SIG-M5 treated with dmso at 0.1 percent for 504 hours (cell line): ENCODE measurements at regions not wholly inside any gene's neighbourhood (a gene's known extent, or its start where the extent isn't known, plus 50 kb on each side); places are given as distances from the start of the nearest gene placed in this dataset.
"Not testable (repeated sequence)": the region's sequence is repeated elsewhere in the genome, so short reads cannot be mapped to it uniquely, and the experiment has no call there.

Experiments
- DNase-seq: peaks from one replicate; lab custom pipeline; 2025; ENCODE audit not compliant: unreplicated experiment; lab: John Stamatoyannopoulos, UW

DNA sequence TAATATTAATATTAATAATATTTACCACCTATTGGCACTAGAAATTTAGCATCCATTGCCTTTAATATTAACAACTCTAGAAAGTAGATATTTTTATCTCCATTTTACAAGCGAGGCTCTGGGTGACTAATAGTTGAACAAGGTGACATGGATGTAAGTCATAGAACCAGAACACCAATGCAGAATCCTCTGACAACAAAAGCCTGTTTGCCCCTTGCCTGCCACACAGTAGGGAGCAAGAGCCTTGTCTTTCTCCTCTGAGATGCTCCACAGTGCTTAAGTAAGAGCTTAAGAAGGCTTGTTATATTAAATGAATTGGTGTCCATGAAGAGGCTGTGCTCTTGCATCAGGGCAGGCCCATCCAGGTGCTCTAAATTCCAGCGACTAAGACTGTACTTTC, 51.2 kb upstream of the LBX1 start:
- DNase-seq: no peak

DNA sequence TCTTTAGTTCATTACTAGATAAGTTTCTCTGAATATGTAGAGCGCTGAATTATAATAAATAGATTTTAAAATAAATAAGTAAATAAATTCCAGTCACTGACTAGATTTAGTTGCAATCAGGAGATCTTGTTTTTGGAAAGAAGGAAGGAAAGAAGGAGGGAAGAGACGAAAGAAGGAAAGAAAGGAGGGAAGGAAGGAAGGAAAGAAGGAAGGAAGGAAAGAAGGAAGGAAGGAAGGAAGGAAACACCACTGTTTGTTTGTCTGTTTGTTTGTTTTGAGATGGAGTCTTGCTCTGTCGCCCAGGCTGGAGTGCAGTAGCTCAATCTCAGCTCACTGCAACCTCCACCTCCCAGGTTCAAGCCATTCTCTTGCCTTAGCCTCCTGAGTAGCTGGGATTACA, 51.7 kb upstream of the LBX1 start:
- DNase-seq: not testable (repeated sequence)

DNA sequence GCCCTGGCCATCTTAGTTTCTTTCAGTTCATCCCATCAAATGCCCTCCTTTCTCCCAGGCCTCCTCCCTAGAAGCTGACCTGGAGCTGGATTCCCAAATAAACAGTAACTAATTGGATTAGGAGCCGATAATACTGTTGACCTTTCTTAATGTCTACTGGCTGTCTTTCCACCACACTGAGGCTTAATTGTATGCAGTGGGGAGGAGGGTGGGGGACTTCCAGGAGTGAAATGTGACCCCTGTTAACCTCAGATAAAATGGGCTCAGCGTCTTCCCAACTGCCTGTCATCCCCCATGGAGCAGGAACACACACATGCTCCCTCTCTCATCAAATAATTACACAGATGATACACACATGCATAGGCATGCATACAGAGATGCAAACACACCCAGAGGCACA, 53.7 kb upstream of the LBX1 start:
- no peak for DNase-seq

DNA sequence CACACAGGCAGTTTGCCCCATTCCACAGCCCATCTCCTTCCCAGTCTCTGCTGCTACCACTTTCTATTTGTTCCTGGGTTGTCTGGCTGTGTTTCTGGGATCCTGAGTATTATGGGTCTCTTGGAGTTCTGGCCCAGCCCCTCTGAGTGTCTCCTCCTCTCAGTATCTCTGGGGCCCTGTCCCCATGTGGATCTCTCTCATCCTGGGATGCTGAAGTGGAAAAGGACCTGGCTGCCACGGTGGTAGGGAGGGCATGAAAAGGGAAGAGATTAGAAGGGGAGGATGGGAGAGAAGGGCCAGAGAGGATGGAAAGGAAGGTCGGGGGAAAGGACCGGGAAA, 54.5 kb upstream of the LBX1 start:
- no peak for DNase-seq

DNA sequence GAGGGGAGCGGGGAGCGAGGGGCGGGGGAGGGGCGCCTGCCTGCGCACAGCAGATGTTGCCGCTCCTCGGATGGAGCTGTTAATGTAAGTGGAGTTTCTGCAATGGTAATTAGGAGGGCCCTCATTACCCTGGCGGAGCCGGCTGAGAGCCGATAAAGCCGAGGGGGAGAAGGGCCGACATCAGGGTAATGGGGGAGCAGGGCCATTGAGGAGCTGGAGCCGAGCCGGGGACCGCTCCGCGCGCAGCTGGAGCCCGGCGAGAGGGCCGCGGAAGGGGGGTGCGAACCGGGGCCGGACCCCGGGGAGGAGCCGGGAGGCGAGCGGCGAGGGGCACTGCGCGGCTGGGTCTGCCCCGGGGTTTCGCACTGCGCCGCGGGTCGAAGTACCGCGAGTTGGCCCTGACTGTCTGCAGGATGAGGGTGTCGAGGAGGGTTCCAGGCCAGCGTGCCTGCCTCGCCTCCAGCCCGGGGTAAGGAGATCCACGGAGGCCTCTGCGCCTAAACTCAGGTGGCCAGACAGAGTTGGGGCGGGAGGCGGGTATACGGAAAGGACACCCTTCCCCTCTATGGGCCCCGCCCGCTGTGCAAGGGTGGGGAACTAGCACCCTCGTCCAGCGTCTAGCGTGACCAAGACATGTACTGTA, 55.0 kb upstream of the LBX1 start:
- no peak for DNase-seq

DNA sequence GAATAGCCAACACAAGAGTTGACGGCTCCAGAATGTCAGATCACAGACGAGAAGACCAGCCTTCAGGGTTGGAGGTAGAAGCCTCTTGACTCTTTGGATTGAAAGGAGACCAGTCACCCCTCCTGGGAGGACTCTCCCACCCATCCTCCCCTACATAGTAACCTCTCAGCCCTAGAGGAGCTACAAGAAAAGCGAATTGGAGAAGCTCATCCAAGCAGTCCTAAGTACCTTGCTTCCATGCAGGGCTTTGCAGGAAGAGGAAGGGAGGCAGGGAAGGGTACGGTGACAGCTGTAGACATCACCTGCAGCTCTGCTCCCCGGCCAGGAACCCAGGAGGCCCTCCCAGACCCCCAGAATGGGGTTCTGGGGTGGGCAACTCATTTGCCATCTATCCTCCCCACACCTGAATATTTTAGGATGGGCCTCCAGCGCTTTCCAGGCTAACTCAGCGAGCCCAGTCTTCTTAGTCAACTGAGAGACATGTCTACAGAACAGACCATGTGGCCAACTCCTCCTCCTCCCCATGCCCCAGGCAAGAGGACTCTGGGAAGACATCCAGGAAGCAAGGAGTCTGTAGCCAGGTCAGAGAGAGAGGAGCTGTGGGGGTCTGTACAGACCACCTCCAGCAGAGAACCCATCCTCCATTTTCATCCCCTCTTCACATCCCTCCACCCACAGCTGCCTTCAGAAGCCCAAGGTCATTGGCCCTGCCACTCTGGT, 55.6 kb upstream of the LBX1 start:
- no peak for DNase-seq

DNA sequence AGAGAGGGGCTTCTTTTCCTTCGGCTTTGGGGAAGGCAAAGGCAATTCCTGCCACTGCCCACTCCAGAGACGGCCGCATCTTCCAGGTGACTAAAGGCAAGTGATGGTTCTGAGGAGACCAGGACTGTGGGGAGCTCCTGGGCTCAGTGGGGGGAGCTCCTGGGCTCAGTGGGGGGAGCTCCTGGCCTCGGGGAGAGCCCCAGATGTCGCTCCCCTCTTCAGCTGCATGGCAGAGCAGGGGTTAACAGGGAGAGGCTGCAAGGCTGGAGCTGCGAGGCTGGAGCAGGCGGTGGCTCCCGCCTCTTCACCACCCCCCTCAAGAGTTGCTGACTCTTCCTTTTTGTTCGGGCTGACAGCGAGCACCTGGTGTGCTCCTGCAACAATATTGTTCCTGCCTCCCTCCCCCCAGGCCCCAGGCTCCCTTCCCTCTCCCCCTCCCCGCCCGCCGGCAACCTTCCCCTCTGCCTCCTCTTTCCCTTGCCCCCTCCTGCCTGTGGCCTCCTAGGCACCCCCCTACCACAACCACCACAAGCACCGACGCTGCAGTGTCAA, 56.3 kb upstream of the LBX1 start:
- DNase-seq: no peak

DNA sequence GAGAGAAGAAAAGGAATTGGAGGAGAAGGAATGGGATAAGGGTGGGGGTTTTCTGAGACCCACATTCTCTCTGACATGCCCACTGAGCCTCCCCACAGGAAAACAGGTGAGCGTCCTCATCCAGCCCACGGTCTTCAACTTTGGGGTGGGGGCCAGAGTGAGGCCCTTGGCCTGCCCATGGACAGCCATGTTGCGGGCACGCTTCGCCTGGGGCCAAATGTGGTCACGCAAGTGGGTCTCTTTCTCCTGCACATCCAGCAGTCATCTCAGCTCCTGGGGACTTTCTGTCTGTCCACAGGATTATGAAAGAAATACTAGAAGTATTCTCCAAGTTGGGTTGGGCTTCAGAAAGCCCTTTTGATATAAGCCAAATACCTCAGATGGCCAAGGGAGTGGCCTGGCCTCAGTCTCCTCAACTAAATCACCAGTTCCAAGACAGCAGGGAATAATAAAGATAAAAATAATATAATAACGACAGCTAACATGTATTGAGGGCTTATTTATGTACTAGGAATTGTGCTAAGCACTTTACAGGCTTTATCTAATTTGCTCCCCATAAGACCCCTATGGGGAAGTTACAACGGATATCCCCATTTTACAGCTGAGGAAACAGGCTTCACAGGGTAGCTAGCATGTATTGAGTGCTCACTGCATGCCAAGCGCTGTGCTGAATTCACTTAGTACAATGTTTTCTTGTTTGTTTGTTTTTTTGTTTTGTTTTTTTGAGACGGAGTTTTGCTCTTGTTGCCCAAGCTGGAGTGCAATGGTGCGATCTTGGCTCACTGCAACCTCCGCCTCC, 57.2 kb upstream of the LBX1 start:
- DNase-seq: no peak

DNA sequence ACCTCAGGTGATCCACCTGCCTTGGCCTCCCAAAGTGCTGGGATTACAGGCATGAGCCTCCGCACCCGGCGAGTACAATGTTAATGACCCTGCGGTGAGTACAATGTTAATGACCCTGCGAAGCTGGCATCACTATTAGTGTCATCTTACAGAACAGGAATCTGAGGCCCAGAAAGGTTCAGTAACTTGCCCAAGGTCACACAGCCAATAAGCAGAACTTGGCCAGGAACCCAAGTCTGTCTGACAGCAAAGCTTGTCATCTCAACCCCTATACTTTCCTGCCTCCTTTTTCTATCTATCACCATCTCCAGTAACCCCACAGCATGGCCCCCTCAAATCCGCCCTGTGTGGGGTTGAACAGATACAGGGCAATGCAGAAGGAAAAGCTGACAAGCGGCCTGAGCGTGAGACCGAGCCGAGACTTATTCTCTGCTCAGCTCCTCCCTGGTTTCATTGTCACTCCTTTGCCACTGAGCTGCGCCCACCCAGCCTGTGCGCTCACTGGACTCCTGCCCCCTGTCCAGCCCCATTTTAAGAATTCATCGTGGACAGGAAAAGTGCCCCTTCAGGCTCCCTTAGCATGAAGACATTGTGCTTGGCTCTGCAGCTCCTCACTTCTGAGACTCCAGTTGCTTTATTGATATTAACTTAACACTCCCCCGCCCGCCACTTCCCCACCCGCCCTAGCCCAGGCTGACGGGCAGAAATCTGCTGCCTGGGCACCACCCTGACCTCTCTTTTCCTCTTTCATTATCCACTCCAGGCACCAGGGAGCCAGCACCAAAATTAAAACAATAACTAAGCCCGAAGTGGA, 58.1 kb upstream of the LBX1 start:
- no peak for DNase-seq

DNA sequence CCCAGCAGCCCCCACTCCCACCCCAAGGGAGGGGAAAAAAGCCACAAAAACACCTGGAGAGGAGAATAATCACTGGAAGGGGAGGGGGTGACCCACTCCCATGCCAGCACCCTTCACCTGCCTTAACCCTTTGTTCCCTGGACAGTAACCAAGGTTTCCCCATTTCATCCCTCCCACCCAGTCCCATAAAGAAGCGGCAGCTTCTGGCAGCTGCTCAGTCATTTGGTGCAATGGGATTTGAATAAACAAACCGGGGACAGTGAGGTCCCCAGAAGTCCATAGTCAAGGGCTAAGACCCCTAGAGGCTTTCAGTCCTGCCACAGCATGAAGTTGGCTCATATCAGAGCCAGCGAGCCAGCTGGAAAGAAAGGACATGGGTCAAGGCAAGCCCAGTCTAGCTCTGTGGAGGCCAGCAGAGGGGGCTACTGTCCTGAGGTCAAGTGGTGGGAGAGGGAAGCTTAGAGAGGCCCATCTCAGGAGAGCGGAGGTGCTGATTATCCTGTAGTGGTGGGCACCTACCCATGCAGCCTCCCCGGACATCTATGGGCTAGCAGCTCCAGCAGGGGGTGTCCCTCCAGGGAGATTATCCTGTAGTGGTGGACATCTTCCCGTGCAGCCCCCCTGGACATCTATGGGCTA, 58.9 kb upstream of the LBX1 start:
- DNase-seq: no peak

DNA sequence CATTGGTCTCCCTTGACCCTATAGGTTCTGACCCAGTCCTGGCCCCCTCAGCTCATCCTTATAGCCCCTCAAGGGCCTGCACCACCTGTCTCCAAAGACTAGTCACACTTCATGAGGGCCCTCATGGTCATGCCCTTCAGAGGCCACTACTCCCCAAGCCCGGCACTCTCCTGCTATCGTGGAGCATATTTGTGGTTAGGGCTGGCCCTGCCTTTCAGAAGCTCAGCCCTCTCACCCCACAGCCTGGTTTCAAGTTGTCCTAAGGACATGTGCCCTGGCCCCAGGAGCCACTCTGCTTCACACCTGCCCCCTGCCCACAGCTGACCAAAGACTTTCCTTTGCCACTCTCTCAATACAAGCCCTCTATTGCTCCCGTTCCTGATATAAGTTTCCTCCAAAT, 60.3 kb upstream of the LBX1 start:
- DNase-seq: no peak

DNA sequence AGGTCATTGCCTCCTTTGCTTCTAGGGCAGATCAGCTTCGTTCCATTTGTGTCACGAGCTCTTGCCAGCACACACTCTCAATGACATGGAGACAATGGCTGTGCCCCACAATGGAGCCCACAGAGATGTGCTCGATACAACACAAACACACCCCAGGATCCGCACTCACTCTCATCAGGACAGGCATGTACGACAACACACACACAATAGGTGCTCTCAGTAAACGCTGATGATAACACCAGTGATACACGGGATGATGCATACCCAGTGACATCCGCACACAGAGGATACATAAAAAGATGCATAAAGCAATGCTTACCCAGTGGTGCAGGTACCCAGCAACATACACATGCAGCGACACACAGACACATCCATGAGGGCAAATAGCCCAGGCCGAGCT, 61.2 kb upstream of the LBX1 start:
- no peak for DNase-seq

DNA sequence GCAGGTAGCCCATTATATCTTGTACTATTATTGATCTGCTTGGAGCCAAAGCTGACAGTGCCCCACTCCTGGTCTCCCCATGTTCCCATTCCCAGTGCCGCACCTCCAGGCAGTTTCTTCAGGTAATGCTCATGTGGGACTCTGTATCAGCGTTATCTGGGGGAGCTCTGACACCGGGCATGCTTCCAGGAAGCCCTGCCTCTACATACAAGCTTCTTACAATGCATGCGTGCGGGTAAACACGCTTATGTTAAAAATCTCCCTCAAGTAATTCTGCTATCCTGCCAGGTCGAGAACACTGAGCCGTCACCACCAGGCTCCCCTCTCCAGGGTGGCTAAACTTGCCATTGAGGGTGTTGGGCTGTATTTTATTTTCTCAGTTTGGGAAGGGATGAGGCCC, 61.6 kb upstream of the LBX1 start:
- DNase-seq: no peak

DNA sequence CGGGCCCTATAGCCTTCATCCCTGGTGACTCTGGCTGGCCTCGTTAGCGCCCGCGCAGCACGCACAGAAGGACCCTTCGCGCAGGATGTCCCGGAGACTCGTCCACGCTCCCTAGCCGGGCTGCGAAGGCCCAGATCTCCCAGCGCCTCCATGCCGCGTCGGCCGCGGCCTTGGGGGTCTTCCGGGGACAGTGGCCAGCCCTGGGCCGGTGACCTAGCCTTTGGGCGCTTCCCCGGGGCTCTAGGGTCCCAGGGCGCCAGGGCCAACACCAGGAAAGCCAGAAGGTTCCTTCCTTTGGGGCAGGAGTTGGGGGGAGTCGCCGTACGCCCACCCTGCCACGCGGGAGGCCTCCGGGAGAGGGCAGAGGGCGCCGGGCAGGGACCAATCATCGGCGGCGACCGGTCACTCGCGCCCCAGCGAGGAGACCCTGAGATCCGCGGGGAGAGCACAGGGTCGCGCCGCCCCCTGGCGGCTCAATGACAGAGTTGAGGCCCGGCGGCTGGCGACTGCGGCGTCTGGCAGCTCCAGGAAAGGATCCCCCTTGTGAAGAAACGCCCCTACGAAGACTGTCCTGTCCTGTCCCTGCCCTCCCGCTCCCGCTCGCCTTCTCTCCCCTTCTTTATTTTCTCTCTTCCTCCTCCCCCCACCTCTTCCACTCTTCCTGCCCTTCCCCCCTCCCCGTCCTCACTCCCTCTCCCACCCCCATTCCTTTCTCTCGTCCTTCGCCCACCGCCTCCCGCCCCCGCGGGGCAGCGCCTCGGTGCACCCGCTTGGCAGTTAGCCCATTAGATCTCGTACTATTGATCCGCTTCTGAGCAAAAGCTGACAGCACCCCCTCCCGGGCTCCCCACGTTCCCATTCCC, 62.3 kb upstream of the LBX1 start:
- DNase-seq: peak; percentile 11

DNA sequence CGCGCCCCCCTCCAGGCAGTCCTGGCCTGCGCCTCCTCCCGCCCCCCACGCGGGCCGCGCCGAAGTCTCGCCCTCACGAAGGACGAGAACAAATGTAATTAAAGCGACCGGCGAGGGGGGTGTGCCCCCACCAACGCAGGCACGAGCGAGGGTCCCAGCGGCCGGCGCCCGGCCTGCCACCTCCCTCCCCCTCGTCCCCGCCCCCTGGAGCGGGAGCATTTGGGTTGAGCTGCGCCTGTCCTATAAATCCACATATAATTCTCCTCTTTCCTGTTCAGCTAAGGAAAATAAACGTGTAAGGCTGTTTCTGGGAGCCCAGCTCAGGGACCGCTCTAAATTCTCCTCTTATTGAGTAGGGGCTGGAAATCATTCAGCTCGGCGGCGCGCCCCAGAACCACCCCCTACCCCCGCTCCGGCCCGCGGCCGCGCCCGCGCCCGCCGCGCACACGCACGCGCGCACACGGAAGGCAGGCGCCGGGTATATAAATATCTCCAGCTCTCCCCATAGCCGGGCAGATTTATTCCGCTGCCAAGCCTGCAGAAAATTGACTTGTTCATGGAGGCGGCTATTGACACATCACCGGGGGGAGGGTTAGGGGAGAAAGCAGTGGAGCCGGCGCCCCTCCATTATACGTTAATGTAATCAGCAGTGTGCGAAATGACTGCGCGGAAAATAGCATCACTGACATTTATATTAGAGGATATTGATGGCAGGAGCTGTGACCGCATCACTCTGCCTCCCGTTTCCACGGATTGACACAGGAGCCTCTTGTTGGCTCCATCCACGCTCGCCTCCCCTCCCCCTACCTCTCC, 61.6 kb upstream of the BTRC start:
- DNase-seq: no peak

DNA sequence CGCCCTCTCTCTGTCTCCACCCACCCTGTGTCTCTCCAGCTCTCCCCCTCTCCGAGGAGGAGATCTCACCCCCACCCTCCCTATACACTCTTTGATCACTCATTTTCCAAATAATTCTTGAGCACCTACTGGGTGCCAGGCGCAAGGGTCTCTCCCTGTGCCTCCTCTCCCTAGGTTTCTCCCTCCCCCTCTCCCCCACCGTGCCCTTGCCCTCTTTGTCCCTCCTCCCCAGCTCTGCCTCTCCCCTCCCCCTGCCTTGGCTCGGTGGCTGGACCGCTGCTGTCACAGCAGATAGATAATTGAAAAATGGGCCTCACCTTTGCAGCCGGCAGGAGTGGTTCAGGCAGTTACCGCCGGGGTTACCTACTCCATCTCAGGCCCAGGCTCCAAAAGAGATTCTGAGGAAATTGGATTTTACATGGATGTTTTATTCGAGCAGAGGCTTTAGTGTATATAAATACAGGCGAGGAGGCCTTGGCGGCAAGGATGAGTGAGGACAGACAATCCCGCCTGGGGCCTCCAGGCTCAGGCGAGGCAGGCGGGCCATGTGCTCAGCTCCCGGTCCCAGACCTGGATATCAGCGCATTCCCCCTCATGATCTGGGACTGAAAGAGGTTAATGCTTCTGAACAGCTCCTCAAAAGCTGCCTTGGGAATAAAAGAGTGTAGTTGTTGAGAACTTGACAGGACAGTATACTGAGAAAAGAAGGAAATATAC, 60.8 kb upstream of the BTRC start:
- DNase-seq: no peak

DNA sequence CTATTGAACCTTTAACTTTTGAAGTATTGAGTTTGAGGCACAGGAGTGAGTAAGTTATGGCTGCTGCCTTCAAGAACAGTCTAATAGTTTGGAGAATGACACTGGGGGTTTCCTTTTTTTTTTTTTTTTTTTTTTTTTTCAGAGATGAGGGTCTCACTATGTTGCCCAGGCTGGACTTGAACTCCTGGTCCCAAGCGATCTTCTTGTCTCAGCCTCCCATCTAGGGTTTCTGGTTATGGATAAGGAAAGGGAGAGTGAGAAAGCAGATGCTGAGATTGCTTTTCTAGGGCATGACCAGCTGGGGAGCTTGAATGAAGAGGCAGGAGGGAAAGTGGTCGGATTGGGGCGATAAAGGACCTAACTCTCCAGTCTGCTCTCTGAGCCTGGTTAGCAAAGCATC, 59.9 kb upstream of the BTRC start:
- no peak for DNase-seq

DNA sequence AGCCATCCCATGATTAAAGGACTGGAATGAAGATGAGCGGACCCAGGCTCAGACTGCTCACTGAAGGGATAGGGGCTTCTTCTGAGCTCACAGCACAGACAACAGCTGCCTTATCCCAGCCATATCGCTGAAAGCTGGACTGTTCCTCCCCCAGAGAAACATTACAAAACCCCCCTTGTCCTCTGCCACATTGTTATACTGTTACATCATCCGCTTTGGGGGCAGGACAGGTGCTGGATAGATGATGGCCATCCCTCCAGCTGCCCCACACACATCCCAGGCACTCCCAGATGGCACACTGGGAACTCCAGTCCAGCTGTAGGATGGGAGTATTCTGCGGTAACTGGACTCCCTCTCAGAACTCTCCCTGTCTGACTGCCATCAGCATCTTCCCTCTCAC, 58.7 kb upstream of the BTRC start:
- DNase-seq: no peak
